SK-N-SH (cell line): ENCODE measurements at regions not wholly inside any gene's neighbourhood (a gene's known extent, or its start where the extent isn't known, plus 50 kb on each side); places are given as distances from the start of the nearest gene placed in this dataset.

Experiments used
- TF ChIP-seq, protein P1 (sequence below): IDR thresholded peaks from 2 replicates; pipeline ENCODE4 v1.4.0; 2012; ENCODE audit warnings: low read depth
- TF ChIP-seq, protein P2 (sequence below): fragments of 200-600 bp; sonication (generic); IDR thresholded peaks from 2 replicates; pipeline ENCODE4 v1.6.1; 2017; ENCODE audit warnings: antibody characterized with exemption, mild to moderate bottlenecking, moderate library complexity

DNA sequence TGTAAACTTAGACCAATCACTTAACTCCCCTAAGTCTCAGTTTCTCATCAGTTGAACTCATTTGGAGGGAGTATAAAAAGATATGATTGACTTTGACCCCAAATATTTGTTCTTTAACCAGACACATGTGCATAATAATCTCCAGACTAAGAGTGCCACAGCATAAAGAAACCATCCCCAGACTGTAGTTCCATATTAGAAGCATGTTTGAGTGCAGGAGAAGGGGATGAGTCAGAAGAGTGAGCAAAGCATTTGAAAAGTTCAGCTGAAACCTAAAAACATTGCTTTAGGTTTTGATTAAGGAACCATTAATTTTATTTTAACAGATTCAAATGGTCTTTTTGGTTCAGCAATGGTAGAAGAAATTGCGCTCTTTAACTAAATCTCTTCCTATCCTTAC, 654.8 kb downstream of the UTRN start:
- TF ChIP-seq, protein P1, sequence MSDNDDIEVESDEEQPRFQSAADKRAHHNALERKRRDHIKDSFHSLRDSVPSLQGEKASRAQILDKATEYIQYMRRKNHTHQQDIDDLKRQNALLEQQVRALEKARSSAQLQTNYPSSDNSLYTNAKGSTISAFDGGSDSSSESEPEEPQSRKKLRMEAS, result no peak
- TF ChIP-seq, protein P2, sequence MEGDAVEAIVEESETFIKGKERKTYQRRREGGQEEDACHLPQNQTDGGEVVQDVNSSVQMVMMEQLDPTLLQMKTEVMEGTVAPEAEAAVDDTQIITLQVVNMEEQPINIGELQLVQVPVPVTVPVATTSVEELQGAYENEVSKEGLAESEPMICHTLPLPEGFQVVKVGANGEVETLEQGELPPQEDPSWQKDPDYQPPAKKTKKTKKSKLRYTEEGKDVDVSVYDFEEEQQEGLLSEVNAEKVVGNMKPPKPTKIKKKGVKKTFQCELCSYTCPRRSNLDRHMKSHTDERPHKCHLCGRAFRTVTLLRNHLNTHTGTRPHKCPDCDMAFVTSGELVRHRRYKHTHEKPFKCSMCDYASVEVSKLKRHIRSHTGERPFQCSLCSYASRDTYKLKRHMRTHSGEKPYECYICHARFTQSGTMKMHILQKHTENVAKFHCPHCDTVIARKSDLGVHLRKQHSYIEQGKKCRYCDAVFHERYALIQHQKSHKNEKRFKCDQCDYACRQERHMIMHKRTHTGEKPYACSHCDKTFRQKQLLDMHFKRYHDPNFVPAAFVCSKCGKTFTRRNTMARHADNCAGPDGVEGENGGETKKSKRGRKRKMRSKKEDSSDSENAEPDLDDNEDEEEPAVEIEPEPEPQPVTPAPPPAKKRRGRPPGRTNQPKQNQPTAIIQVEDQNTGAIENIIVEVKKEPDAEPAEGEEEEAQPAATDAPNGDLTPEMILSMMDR, result no peak
